ENCODE measurements at regions not wholly inside any gene's neighbourhood (a gene's known extent, or its start where the extent isn't known, plus 50 kb on each side); places are given as distances from the start of the nearest gene placed in this dataset.

- no peak overlapping the region for H3K4me3 ChIP-seq (ENCODE audit: low read depth in 1 of 2, low read length in 2 of 2)
- H3K9me3 ChIP-seq (ENCODE audit: insufficient read depth, low read length, severe bottlenecking) = no peaks in the 10 kb centered on the region
- H3K4me2 ChIP-seq (ENCODE audit: insufficient read depth, low read length) = no peak overlapping the region
- H3K27ac ChIP-seq (ENCODE audit: low read length) = no peak overlapping the region
- H3K9ac ChIP-seq (ENCODE audit: low read depth, low read length) = no peak overlapping the region
- DNase-seq (no peak), ATAC-seq (ENCODE audit: insufficient read depth, low read depth) (no peak)
- TF ChIP-seq EZH2 (IDR thresholded peaks at IDR 0.05; ENCODE audit: borderline replicate concordance, low read depth, low read length, severe bottlenecking) = no peak
- TF ChIP-seq, protein P1, sequence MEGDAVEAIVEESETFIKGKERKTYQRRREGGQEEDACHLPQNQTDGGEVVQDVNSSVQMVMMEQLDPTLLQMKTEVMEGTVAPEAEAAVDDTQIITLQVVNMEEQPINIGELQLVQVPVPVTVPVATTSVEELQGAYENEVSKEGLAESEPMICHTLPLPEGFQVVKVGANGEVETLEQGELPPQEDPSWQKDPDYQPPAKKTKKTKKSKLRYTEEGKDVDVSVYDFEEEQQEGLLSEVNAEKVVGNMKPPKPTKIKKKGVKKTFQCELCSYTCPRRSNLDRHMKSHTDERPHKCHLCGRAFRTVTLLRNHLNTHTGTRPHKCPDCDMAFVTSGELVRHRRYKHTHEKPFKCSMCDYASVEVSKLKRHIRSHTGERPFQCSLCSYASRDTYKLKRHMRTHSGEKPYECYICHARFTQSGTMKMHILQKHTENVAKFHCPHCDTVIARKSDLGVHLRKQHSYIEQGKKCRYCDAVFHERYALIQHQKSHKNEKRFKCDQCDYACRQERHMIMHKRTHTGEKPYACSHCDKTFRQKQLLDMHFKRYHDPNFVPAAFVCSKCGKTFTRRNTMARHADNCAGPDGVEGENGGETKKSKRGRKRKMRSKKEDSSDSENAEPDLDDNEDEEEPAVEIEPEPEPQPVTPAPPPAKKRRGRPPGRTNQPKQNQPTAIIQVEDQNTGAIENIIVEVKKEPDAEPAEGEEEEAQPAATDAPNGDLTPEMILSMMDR (IDR thresholded peaks at IDR 0.05; ENCODE audit: borderline replicate concordance, extremely low read depth, low read length, poor library complexity, severe bottlenecking) = no peak
- H3K27me3 ChIP-seq (ENCODE audit: insufficient read depth, low read length, poor library complexity) = no peaks in the 10 kb centered on the region
- no peak overlapping the region for H2AFZ ChIP-seq (ENCODE audit: low read depth, low read length)
- no peaks in the 10 kb centered on the region for H3K4me1 ChIP-seq (ENCODE audit: insufficient read depth, low read length)
- H3K36me3 ChIP-seq (ENCODE audit: insufficient read depth, low read length) = no peaks in the 10 kb centered on the region
- no peaks in the 10 kb centered on the region for H3K79me2 ChIP-seq (ENCODE audit: insufficient read depth, low read length)
- H4K20me1 ChIP-seq (ENCODE audit: insufficient read depth, low read length) = no peaks in the 10 kb centered on the region; the same call in 1 of the 2 replicates
Measured at GRCh38 chr16:13856811-13857511, 63.0 kb upstream of the ERCC4 start.

GRCh38 chr16:13858873-13859580 lies 60.9 kb upstream of the ERCC4 start:
- Histone ChIP-seq H2AFZ (ENCODE audit: low read depth, low read length) (no peak overlapping the region), H4K20me1 (ENCODE audit: insufficient read depth, low read length) (no peaks in the 10 kb centered on the region), H3K4me3 (ENCODE audit: low read depth in 1 of 2, low read length in 2 of 2) (no peak overlapping the region), H3K27ac (ENCODE audit: low read length) (no peak overlapping the region), H3K4me2 (ENCODE audit: insufficient read depth, low read length) (no peak overlapping the region), H3K4me1 (ENCODE audit: insufficient read depth, low read length) (no peaks in the 10 kb centered on the region), H3K9ac (ENCODE audit: low read depth, low read length) (no peak overlapping the region), H3K27me3 (ENCODE audit: insufficient read depth, low read length, poor library complexity) (no peaks in the 10 kb centered on the region), H3K9me3 (ENCODE audit: insufficient read depth, low read length, severe bottlenecking) (no peaks in the 10 kb centered on the region), H3K36me3 (ENCODE audit: insufficient read depth, low read length) (no peaks in the 10 kb centered on the region), H3K79me2 (ENCODE audit: insufficient read depth, low read length) (no peaks in the 10 kb centered on the region)
- TF ChIP-seq EZH2 (IDR thresholded peaks at IDR 0.05; ENCODE audit: borderline replicate concordance, low read depth, low read length, severe bottlenecking) = no peak
- TF ChIP-seq, protein P1 (IDR thresholded peaks at IDR 0.05; ENCODE audit: borderline replicate concordance, extremely low read depth, low read length, poor library complexity, severe bottlenecking) = no peak
- ATAC-seq (ENCODE audit: insufficient read depth, low read depth) (no peak), DNase-seq (no peak)

- Histone ChIP-seq H3K27ac (ENCODE audit: low read length) (no peak overlapping the region), H4K20me1 (ENCODE audit: insufficient read depth, low read length) (no peaks in the 10 kb centered on the region), H2AFZ (ENCODE audit: low read depth, low read length) (no peak overlapping the region), H3K4me1 (ENCODE audit: insufficient read depth, low read length) (no peaks in the 10 kb centered on the region), H3K4me3 (ENCODE audit: low read depth in 1 of 2, low read length in 2 of 2) (no peak overlapping the region), H3K36me3 (ENCODE audit: insufficient read depth, low read length) (no peaks in the 10 kb centered on the region), H3K9ac (ENCODE audit: low read depth, low read length) (no peak overlapping the region), H3K4me2 (ENCODE audit: insufficient read depth, low read length) (no peak overlapping the region), H3K27me3 (ENCODE audit: insufficient read depth, low read length, poor library complexity) (no peaks in the 10 kb centered on the region), H3K79me2 (ENCODE audit: insufficient read depth, low read length) (no peaks in the 10 kb centered on the region), H3K9me3 (ENCODE audit: insufficient read depth, low read length, severe bottlenecking) (no peaks in the 10 kb centered on the region)
- no peak for DNase-seq
- 0 out of 3 replicates have a peak, but pooled peaks have one; percentile 24 for ATAC-seq (ENCODE audit: insufficient read depth, low read depth)
- TF ChIP-seq, protein P1 (IDR thresholded peaks at IDR 0.05; ENCODE audit: borderline replicate concordance, extremely low read depth, low read length, poor library complexity, severe bottlenecking) = no peak
- TF ChIP-seq EZH2 (IDR thresholded peaks at IDR 0.05; ENCODE audit: borderline replicate concordance, low read depth, low read length, severe bottlenecking) = no peak
Measured at GRCh38 chr16:13863075-13863765, 56.7 kb upstream of the ERCC4 start.
